A673 (cell line): ENCODE measurements at regions not wholly inside any gene's neighbourhood (a gene's known extent, or its start where the extent isn't known, plus 50 kb on each side); places are given as distances from the start of the nearest gene placed in this dataset.

Source experiments
- BruUV-seq: library from RNA; stranded (reverse); fragments of 400-500 nt; replicated peaks from 2 replicates; lab custom pipeline; 2021; lab: Mats Ljungman, UMichigan
- CTCF ChIA-PET: fragments of 300-600 bp; sonication (Branson Sonifier 250); formaldehyde crosslinking; loops from one replicate; lab custom pipeline; 2022; ENCODE audit warnings: antibody characterized with exemption; lab: Charles Lee
- POLR2A ChIA-PET: fragments of 300-600 bp; sonication (Branson Sonifier 250); formaldehyde crosslinking; loops from one replicate; lab custom pipeline; 2022; ENCODE audit warnings: antibody characterized with exemption; ENCODE audit not compliant: low non-redundant PET; lab: Charles Lee
- DNase-seq: peaks from one replicate; pipeline ENCODE4 v3.0.0-alpha.2; 2015; ENCODE audit warnings: low spot score
- H3K27ac ChIP-seq: fragments of 200-600 bp; sonication (generic); 2 replicates; pipeline ENCODE4 v1.5.1; 2016; ENCODE audit warnings: mixed run types, low read depth, mild to moderate bottlenecking, mixed read lengths, antibody characterized with exemption, low read length; ENCODE audit not compliant: poor library complexity, severe bottlenecking
- H3K27me3 ChIP-seq: fragments of 200-600 bp; sonication (generic); replicated peaks from 2 replicates; pipeline ENCODE4 v1.6.1; 2017; ENCODE audit warnings: mixed run types, low read depth, mild to moderate bottlenecking, mixed read lengths, antibody characterized with exemption, low read length; ENCODE audit not compliant: insufficient read depth, poor library complexity
- H3K36me3 ChIP-seq: fragments of 200-600 bp; sonication (generic); 2 replicates; pipeline ENCODE4 v1.6.1; 2016; ENCODE audit warnings: mixed run types, mild to moderate bottlenecking, mixed read lengths, antibody characterized with exemption, low read length; ENCODE audit not compliant: insufficient read depth, poor library complexity, severe bottlenecking
- H3K4me1 ChIP-seq: fragments of 200-600 bp; sonication (generic); 2 replicates; pipeline ENCODE4 v1.6.1; 2017; ENCODE audit warnings: mixed run types, mild to moderate bottlenecking, mixed read lengths, antibody characterized with exemption, low read length; ENCODE audit not compliant: insufficient read depth, poor library complexity, severe bottlenecking
- H3K4me3 ChIP-seq: fragments of 200-600 bp; sonication (generic); 2 replicates; pipeline ENCODE4 v1.5.1; 2016; ENCODE audit warnings: low read depth, mixed run types, mild to moderate bottlenecking, mixed read lengths, low read length; ENCODE audit not compliant: poor library complexity, severe bottlenecking
- H3K9me3 ChIP-seq: fragments of 200-600 bp; sonication (generic); 2 replicates; pipeline ENCODE4 v1.6.1; 2016; ENCODE audit warnings: mixed run types, low read depth, mild to moderate bottlenecking, mixed read lengths, antibody characterized with exemption, low read length; ENCODE audit not compliant: poor library complexity, severe bottlenecking
- CTCF ChIP-seq: fragments of 300-800, 200-600 bp; sonication (generic); conservative IDR thresholded peaks from 2 replicates; pipeline ENCODE4 v1.5.1; 2017; ENCODE audit warnings: low read depth, mild to moderate bottlenecking, antibody characterized with exemption, low read length, moderate library complexity, mixed read lengths
- EZH2 ChIP-seq: fragments of 200-600 bp; sonication (generic); IDR thresholded peaks from 2 replicates; pipeline ENCODE4 v1.6.1; 2017; ENCODE audit warnings: borderline replicate concordance, low read depth, mild to moderate bottlenecking, mixed read lengths, antibody characterized with exemption, low read length; ENCODE audit not compliant: poor library complexity, severe bottlenecking
- intact Hi-C: fragments of 100-400 bp; cut with micrococcal nuclease; formaldehyde crosslinking; loops from one replicate; pipeline ENCODE4 v1.10.0; 2022; ENCODE audit not compliant: unreplicated experiment

GRCh38 chr5:33072726-33073125, 361.6 kb downstream of the NPR3 start:
- no peaks in the 10 kb centered on the region for H3K9me3 ChIP-seq
- no peaks in the 10 kb centered on the region for H3K27me3 ChIP-seq
- BruUV-seq, result no TSS peak
- H3K36me3 ChIP-seq, result no peaks in the 10 kb centered on the region
- ChIA-PET POLR2A (no interaction called here), CTCF (no interaction called here)
- H3K27ac ChIP-seq, result no peak overlapping the region
- DNase-seq, result no peak
- no peak overlapping the region for H3K4me3 ChIP-seq
- H3K4me1 ChIP-seq, result no peaks in the 10 kb centered on the region
- no peak for TF ChIP-seq CTCF
- TF ChIP-seq EZH2, result no peak
- intact Hi-C loops, result no loop called here

GRCh38 chr5:33073881-33074327, 362.8 kb downstream of the NPR3 start:
- BruUV-seq, result no TSS peak
- no peak overlapping the region for H3K4me3 ChIP-seq
- TF ChIP-seq CTCF (no peak), EZH2 (no peak)
- DNase-seq, result no peak
- intact Hi-C loops, result no loop called here
- CTCF ChIA-PET, result no interaction called here
- no peaks in the 10 kb centered on the region for H3K36me3 ChIP-seq
- H3K4me1 ChIP-seq, result no peaks in the 10 kb centered on the region
- H3K27me3 ChIP-seq, result no peaks in the 10 kb centered on the region
- POLR2A ChIA-PET, result no interaction called here
- H3K9me3 ChIP-seq, result no peaks in the 10 kb centered on the region
- H3K27ac ChIP-seq, result no peak overlapping the region

GRCh38 chr5:33074548-33074947, 363.4 kb downstream of the NPR3 start:
- H3K36me3 ChIP-seq, result no peaks in the 10 kb centered on the region
- H3K4me1 ChIP-seq, result no peaks in the 10 kb centered on the region
- ChIA-PET CTCF (no interaction called here), POLR2A (no interaction called here)
- H3K27ac ChIP-seq, result no peak overlapping the region
- no TSS peak for BruUV-seq
- TF ChIP-seq EZH2, result no peak
- no peak for TF ChIP-seq CTCF
- no peak for DNase-seq
- intact Hi-C loops, result no loop called here
- no peaks in the 10 kb centered on the region for H3K9me3 ChIP-seq
- H3K27me3 ChIP-seq, result no peaks in the 10 kb centered on the region
- no peak overlapping the region for H3K4me3 ChIP-seq
